HG02571 (cell line): ENCODE measurements at regions not wholly inside any gene's neighbourhood (a gene's known extent, or its start where the extent isn't known, plus 50 kb on each side); places are given as distances from the start of the nearest gene placed in this dataset.
A peak's percentile ranks its signal among the peaks of the same experiment; 100 is the strongest.
"Not testable (repeated sequence)": the region's sequence is repeated elsewhere in the genome, so short reads cannot be mapped to it uniquely, and the experiment has no call there.

Experiments used
- ATAC-seq: cut with Tn5 transposase; IDR thresholded peaks from one replicate; pipeline ENCODE4 v1.9.1; 2021; ENCODE audit warnings: mild to moderate bottlenecking, moderate library complexity; ENCODE audit not compliant: unreplicated experiment

GRCh38 chr9:29270400-29270799 lies 1697.1 kb upstream of the C9orf72 start:
- ATAC-seq = not testable (repeated sequence)

- ATAC-seq = no peak
These were observed 1708.8 kb upstream of the C9orf72 start for GRCh38 chr9:29282121-29282520.

GRCh38 chr9:29285818-29286217 lies 1712.5 kb upstream of the C9orf72 start:
- ATAC-seq = no peak

- no peak for ATAC-seq
These were observed 1716.1 kb upstream of the C9orf72 start for GRCh38 chr9:29289365-29289764.

GRCh38 chr9:29290516-29290915 lies 1717.2 kb upstream of the C9orf72 start:
- ATAC-seq = no peak

GRCh38 chr9:29297592-29297991 lies 1724.3 kb upstream of the C9orf72 start:
- ATAC-seq = no peak

- no peak for ATAC-seq
These were observed 1737.9 kb upstream of the C9orf72 start for GRCh38 chr9:29311221-29311620.

- no peak for ATAC-seq
These were observed 1739.0 kb upstream of the C9orf72 start for GRCh38 chr9:29312327-29312726.

GRCh38 chr9:29319736-29320513 lies 1746.6 kb upstream of the C9orf72 start:
- no peak for ATAC-seq

GRCh38 chr9:29322240-29322639 lies 1749.0 kb upstream of the C9orf72 start:
- ATAC-seq = peak; percentile 65

GRCh38 chr9:29325894-29326293 lies 1752.6 kb upstream of the C9orf72 start:
- ATAC-seq = no peak

- no peak for ATAC-seq
These were observed 1759.5 kb upstream of the C9orf72 start for GRCh38 chr9:29332789-29333188.

GRCh38 chr9:29336281-29336680 lies 1763.0 kb upstream of the C9orf72 start:
- no peak for ATAC-seq

- ATAC-seq = no peak
These were observed 1766.1 kb upstream of the C9orf72 start for GRCh38 chr9:29339387-29339786.

GRCh38 chr9:29348999-29349398 lies 1775.7 kb upstream of the C9orf72 start:
- ATAC-seq = no peak

- ATAC-seq = no peak
These were observed 1816.1 kb upstream of the C9orf72 start for GRCh38 chr9:29389421-29389820.

- no peak for ATAC-seq
These were observed 1817.6 kb upstream of the C9orf72 start for GRCh38 chr9:29390859-29391258.

GRCh38 chr9:29393064-29393463 lies 1819.8 kb upstream of the C9orf72 start:
- no peak for ATAC-seq

GRCh38 chr9:29394855-29395254 lies 1821.6 kb upstream of the C9orf72 start:
- no peak for ATAC-seq

GRCh38 chr9:29397148-29397547 lies 1823.9 kb upstream of the C9orf72 start:
- ATAC-seq = no peak

- no peak for ATAC-seq
These were observed 1842.9 kb upstream of the C9orf72 start for GRCh38 chr9:29416204-29416603.

GRCh38 chr9:29422438-29422837 lies 1849.2 kb upstream of the C9orf72 start:
- no peak for ATAC-seq

GRCh38 chr9:29432191-29432590 lies 1858.9 kb upstream of the C9orf72 start:
- no peak for ATAC-seq
